ENCODE measurements at regions not wholly inside any gene's neighbourhood (a gene's known extent, or its start where the extent isn't known, plus 50 kb on each side); places are given as distances from the start of the nearest gene placed in this dataset.

GRCh38 chr7:67455508-67455907 lies 458.9 kb downstream of the TYW1 start:
- Histone ChIP-seq H3K9ac (ENCODE audit: low read length) (no peak overlapping the region), H3K4me3 (ENCODE audit: low read length) (no peak overlapping the region), H3K4me1 (ENCODE audit: low read length) (no peaks in the 10 kb centered on the region), H3K27me3 (replicated peaks; ENCODE audit: insufficient read depth, low read length) (no peaks in the 10 kb centered on the region), H2AFZ (ENCODE audit: low read length) (no peak overlapping the region), H3K79me2 (ENCODE audit: low read length) (no peaks in the 10 kb centered on the region), H3K36me3 (replicated peaks; ENCODE audit: insufficient read depth, low read length) (no peaks in the 10 kb centered on the region), H3K27ac (ENCODE audit: low read length) (no peak overlapping the region), H3K9me2 (replicated peaks; ENCODE audit: insufficient read depth, low read length) (no peaks in the 10 kb centered on the region), H3K9me3 (replicated peaks; ENCODE audit: insufficient read depth, low read length) (no peaks in the 10 kb centered on the region), H3K4me2 (ENCODE audit: low read depth, low read length) (no peak overlapping the region), H3F3A (ENCODE audit: insufficient read depth, low read length) (no peaks in the 10 kb centered on the region), H4K20me1 (ENCODE audit: insufficient read depth, low read length) (no peaks in the 10 kb centered on the region)
- TF ChIP-seq EZH2 (optimal IDR thresholded peaks at IDR 0.05; ENCODE audit: low read depth, low read length) (no peak), CTCF (IDR thresholded peaks at IDR 0.05; ENCODE audit: low read length) (no peak), EZH2phosphoT487 (IDR thresholded peaks at IDR 0.05; ENCODE audit: low read length) (no peak)
- no peak for DNase-seq

GRCh38 chr7:67462781-67463191 lies 466.2 kb downstream of the TYW1 start:
- no peaks in the 10 kb centered on the region for H3K79me2 ChIP-seq (ENCODE audit: low read length)
- H3K9me2 ChIP-seq (replicated peaks; ENCODE audit: insufficient read depth, low read length) = no peaks in the 10 kb centered on the region
- no peaks in the 10 kb centered on the region for H3K9me3 ChIP-seq (replicated peaks; ENCODE audit: insufficient read depth, low read length)
- no peaks in the 10 kb centered on the region for H3K36me3 ChIP-seq (replicated peaks; ENCODE audit: insufficient read depth, low read length)
- no peaks in the 10 kb centered on the region for H3F3A ChIP-seq (ENCODE audit: insufficient read depth, low read length)
- DNase-seq = no peak
- H3K9ac ChIP-seq (ENCODE audit: low read length) = no peak overlapping the region
- H3K27ac ChIP-seq (ENCODE audit: low read length) = no peak overlapping the region
- no peak overlapping the region for H3K4me3 ChIP-seq (ENCODE audit: low read length)
- no peaks in the 10 kb centered on the region for H3K27me3 ChIP-seq (replicated peaks; ENCODE audit: insufficient read depth, low read length)
- no peaks in the 10 kb centered on the region for H4K20me1 ChIP-seq (ENCODE audit: insufficient read depth, low read length)
- no peak overlapping the region for H2AFZ ChIP-seq (ENCODE audit: low read length)
- H3K4me2 ChIP-seq (ENCODE audit: low read depth, low read length) = no peak overlapping the region
- no peaks in the 10 kb centered on the region for H3K4me1 ChIP-seq (ENCODE audit: low read length)
- no peak for TF ChIP-seq EZH2 (optimal IDR thresholded peaks at IDR 0.05; ENCODE audit: low read depth, low read length)
- TF ChIP-seq EZH2phosphoT487 (IDR thresholded peaks at IDR 0.05; ENCODE audit: low read length) = no peak
- no peak for TF ChIP-seq CTCF (IDR thresholded peaks at IDR 0.05; ENCODE audit: low read length)

GRCh38 chr7:67463316-67463715 lies 466.7 kb downstream of the TYW1 start:
- TF ChIP-seq EZH2phosphoT487 (IDR thresholded peaks at IDR 0.05; ENCODE audit: low read length) = no peak
- H3K4me2 ChIP-seq (ENCODE audit: low read depth, low read length) = no peak overlapping the region

GRCh38 chr7:67463983-67464382 lies 467.4 kb downstream of the TYW1 start:
- H4K20me1 ChIP-seq (ENCODE audit: insufficient read depth, low read length) = no peaks in the 10 kb centered on the region
- no peak for DNase-seq
- H3K4me2 ChIP-seq (ENCODE audit: low read depth, low read length) = no peak overlapping the region
- H3K9me3 ChIP-seq (replicated peaks; ENCODE audit: insufficient read depth, low read length) = no peaks in the 10 kb centered on the region
- H3F3A ChIP-seq (ENCODE audit: insufficient read depth, low read length) = no peaks in the 10 kb centered on the region
- H3K79me2 ChIP-seq (ENCODE audit: low read length) = no peaks in the 10 kb centered on the region
- TF ChIP-seq CTCF (IDR thresholded peaks at IDR 0.05; ENCODE audit: low read length) (no peak), EZH2phosphoT487 (IDR thresholded peaks at IDR 0.05; ENCODE audit: low read length) (no peak)
- no peak overlapping the region for H2AFZ ChIP-seq (ENCODE audit: low read length)
- no peaks in the 10 kb centered on the region for H3K9me2 ChIP-seq (replicated peaks; ENCODE audit: insufficient read depth, low read length)
- no peak overlapping the region for H3K9ac ChIP-seq (ENCODE audit: low read length)
- H3K27me3 ChIP-seq (replicated peaks; ENCODE audit: insufficient read depth, low read length) = no peaks in the 10 kb centered on the region
- H3K27ac ChIP-seq (ENCODE audit: low read length) = no peak overlapping the region
- H3K4me1 ChIP-seq (ENCODE audit: low read length) = no peaks in the 10 kb centered on the region
- H3K36me3 ChIP-seq (replicated peaks; ENCODE audit: insufficient read depth, low read length) = no peaks in the 10 kb centered on the region
- no peak overlapping the region for H3K4me3 ChIP-seq (ENCODE audit: low read length)

More at GRCh38 chr7:67463316-67463715, 466.7 kb downstream of the TYW1 start:
- Histone ChIP-seq H3K27ac (ENCODE audit: low read length) (no peak overlapping the region), H3K4me1 (ENCODE audit: low read length) (no peaks in the 10 kb centered on the region), H3K9ac (ENCODE audit: low read length) (no peak overlapping the region), H4K20me1 (ENCODE audit: insufficient read depth, low read length) (no peaks in the 10 kb centered on the region), H3K9me2 (replicated peaks; ENCODE audit: insufficient read depth, low read length) (no peaks in the 10 kb centered on the region), H3K36me3 (replicated peaks; ENCODE audit: insufficient read depth, low read length) (no peaks in the 10 kb centered on the region), H3K79me2 (ENCODE audit: low read length) (no peaks in the 10 kb centered on the region), H3K9me3 (replicated peaks; ENCODE audit: insufficient read depth, low read length) (no peaks in the 10 kb centered on the region), H3K4me3 (ENCODE audit: low read length) (no peak overlapping the region), H3F3A (ENCODE audit: insufficient read depth, low read length) (no peaks in the 10 kb centered on the region), H3K27me3 (replicated peaks; ENCODE audit: insufficient read depth, low read length) (no peaks in the 10 kb centered on the region), H2AFZ (ENCODE audit: low read length) (no peak overlapping the region)
- no peak for DNase-seq
